ENCODE measurements at regions not wholly inside any gene's neighbourhood (a gene's known extent, or its start where the extent isn't known, plus 50 kb on each side); places are given as distances from the start of the nearest gene placed in this dataset.

GRCh38 chr7:118478931-118479330, 254.4 kb downstream of the ANKRD7 start:
- TF ChIP-seq HMGXB4 (CRISPR knock-in tag; IDR thresholded peaks at IDR 0.05; ENCODE audit: borderline replicate concordance) = no peak
- no peak for TF ChIP-seq CHD4 (IDR thresholded peaks at IDR 0.05; ENCODE audit: borderline replicate concordance)
- no peak for TF ChIP-seq ESRRA (IDR thresholded peaks at IDR 0.05; ENCODE audit: borderline replicate concordance, low read length)
